Activated CD4-positive, alpha-beta memory T cell treated with anti-CD3 and anti-CD28 coated beads for 36 hours (primary cell): ENCODE measurements at regions not wholly inside any gene's neighbourhood (a gene's known extent, or its start where the extent isn't known, plus 50 kb on each side); places are given as distances from the start of the nearest gene placed in this dataset.

Experiments
- CTCF ChIA-PET: fragments of 350-600 bp; sonication (Branson Sonifier 250); formaldehyde crosslinking; loops from one replicate; lab custom pipeline; 2021; ENCODE audit warnings: antibody characterized with exemption, inconsistent platforms; lab: Charles Lee
- POLR2A ChIA-PET: fragments of 350-600 bp; sonication (Branson Sonifier 250); formaldehyde crosslinking; loops from one replicate; lab custom pipeline; 2021; ENCODE audit warnings: antibody characterized with exemption; lab: Charles Lee
- DNase-seq: peaks from one replicate; pipeline ENCODE4 v3.0.0-alpha.2; 2020
- H3K27ac Mint-ChIP-seq: one replicate; pipeline ENCODE4 v1.8.0; 2021; ENCODE audit warnings: mixed read lengths
- H3K27me3 Mint-ChIP-seq: one replicate; pipeline ENCODE4 v1.8.0; 2021; ENCODE audit warnings: mixed read lengths
- H3K36me3 Mint-ChIP-seq: one replicate; pipeline ENCODE4 v1.8.0; 2021; ENCODE audit warnings: mixed read lengths
- H3K4me1 Mint-ChIP-seq: one replicate; pipeline ENCODE4 v1.8.0; 2021; ENCODE audit warnings: low read depth, mixed read lengths
- H3K4me3 Mint-ChIP-seq: one replicate; pipeline ENCODE4 v1.8.0; 2021; ENCODE audit warnings: mild to moderate bottlenecking, mixed read lengths
- H3K9me3 Mint-ChIP-seq: one replicate; pipeline ENCODE4 v1.8.0; 2021; ENCODE audit warnings: mixed read lengths
- intact Hi-C: fragments of 100-400 bp; cut with micrococcal nuclease; formaldehyde crosslinking; loops from one replicate; pipeline ENCODE4 v1.15.1; 2023

GRCh38 chr11:79582434-79582833 lies 141.6 kb upstream of the TENM4 start:
- no peaks in the 10 kb centered on the region for H3K27me3 Mint-ChIP-seq

GRCh38 chr11:79579063-79579462 lies 138.2 kb upstream of the TENM4 start:
- intact Hi-C loops = no loop called here
- no peak overlapping the region for H3K4me3 Mint-ChIP-seq
- POLR2A ChIA-PET = no interaction called here

More at GRCh38 chr11:79582434-79582833, 141.6 kb upstream of the TENM4 start:
- intact Hi-C loops = no loop called here
- Mint-ChIP-seq H3K4me1 (no peaks in the 10 kb centered on the region), H3K4me3 (no peak overlapping the region), H3K9me3 (peaks cover 3% of the 10 kb centered on the region), H3K27ac (no peak overlapping the region), H3K36me3 (no peaks in the 10 kb centered on the region)
- ChIA-PET POLR2A (no interaction called here), CTCF (no interaction called here)
- no peak for DNase-seq

DNA sequence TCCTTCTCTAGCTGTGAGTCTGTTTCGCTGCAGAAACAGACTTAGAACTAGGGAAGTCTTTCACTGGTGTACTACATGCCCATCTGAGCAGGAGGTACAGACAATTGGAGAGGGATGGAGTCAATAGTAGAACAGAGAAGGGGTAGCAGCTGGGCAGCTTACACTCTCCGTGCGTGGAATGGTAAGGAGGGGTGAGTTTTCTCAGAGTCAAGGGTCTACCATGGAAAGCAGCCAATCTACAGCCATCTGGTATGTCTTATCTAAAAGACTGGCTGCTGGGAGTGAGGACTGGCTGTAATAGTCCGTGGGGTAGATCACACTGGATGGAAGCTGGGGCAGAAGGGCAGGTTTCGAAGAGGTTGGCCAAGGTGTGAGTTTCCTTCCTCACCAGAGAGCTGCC lies 137.3 kb upstream of the TENM4 start:
- H3K27me3 Mint-ChIP-seq = no peaks in the 10 kb centered on the region
- H3K4me1 Mint-ChIP-seq = no peaks in the 10 kb centered on the region
- H3K4me3 Mint-ChIP-seq = no peak overlapping the region
- ChIA-PET POLR2A (no interaction called here), CTCF (no interaction called here)
- DNase-seq = no peak
- H3K27ac Mint-ChIP-seq = no peak overlapping the region
- intact Hi-C loops = no loop called here
- peaks cover 3% of the 10 kb centered on the region for H3K9me3 Mint-ChIP-seq
- H3K36me3 Mint-ChIP-seq = no peaks in the 10 kb centered on the region

More at GRCh38 chr11:79579063-79579462, 138.2 kb upstream of the TENM4 start:
- Mint-ChIP-seq H3K9me3 (peaks cover 3% of the 10 kb centered on the region), H3K27ac (no peak overlapping the region), H3K4me1 (no peaks in the 10 kb centered on the region), H3K36me3 (no peaks in the 10 kb centered on the region), H3K27me3 (no peaks in the 10 kb centered on the region)
- DNase-seq = no peak
- CTCF ChIA-PET = no interaction called here

- no peaks in the 10 kb centered on the region for H3K4me1 Mint-ChIP-seq
- no peaks in the 10 kb centered on the region for H3K27me3 Mint-ChIP-seq
- H3K9me3 Mint-ChIP-seq = peaks cover 3% of the 10 kb centered on the region
- no peak overlapping the region for H3K4me3 Mint-ChIP-seq
- ChIA-PET POLR2A (no interaction called here), CTCF (no interaction called here)
- intact Hi-C loops = no loop called here
- no peak for DNase-seq
- no peaks in the 10 kb centered on the region for H3K36me3 Mint-ChIP-seq
- H3K27ac Mint-ChIP-seq = no peak overlapping the region
Measured at GRCh38 chr11:79575701-79576100, 134.9 kb upstream of the TENM4 start.

- Mint-ChIP-seq H3K4me1 (no peaks in the 10 kb centered on the region), H3K36me3 (no peaks in the 10 kb centered on the region), H3K9me3 (peaks cover 9% of the 10 kb centered on the region), H3K4me3 (no peak overlapping the region), H3K27me3 (no peaks in the 10 kb centered on the region), H3K27ac (no peak overlapping the region)
- DNase-seq = no peak
- POLR2A ChIA-PET = no interaction called here
- intact Hi-C loops = no loop called here
- CTCF ChIA-PET = no interaction called here
Measured at GRCh38 chr11:79570104-79570503, 129.3 kb upstream of the TENM4 start.

GRCh38 chr11:79564288-79564925 lies 123.6 kb upstream of the TENM4 start:
- peaks cover 2% of the 10 kb centered on the region for H3K9me3 Mint-ChIP-seq
- no peak overlapping the region for H3K27ac Mint-ChIP-seq
- ChIA-PET CTCF (no interaction called here), POLR2A (no interaction called here)
- no peaks in the 10 kb centered on the region for H3K27me3 Mint-ChIP-seq
- no peak for DNase-seq
- intact Hi-C loops = no loop called here
- H3K36me3 Mint-ChIP-seq = no peaks in the 10 kb centered on the region
- no peaks in the 10 kb centered on the region for H3K4me1 Mint-ChIP-seq
- H3K4me3 Mint-ChIP-seq = no peak overlapping the region

DNA sequence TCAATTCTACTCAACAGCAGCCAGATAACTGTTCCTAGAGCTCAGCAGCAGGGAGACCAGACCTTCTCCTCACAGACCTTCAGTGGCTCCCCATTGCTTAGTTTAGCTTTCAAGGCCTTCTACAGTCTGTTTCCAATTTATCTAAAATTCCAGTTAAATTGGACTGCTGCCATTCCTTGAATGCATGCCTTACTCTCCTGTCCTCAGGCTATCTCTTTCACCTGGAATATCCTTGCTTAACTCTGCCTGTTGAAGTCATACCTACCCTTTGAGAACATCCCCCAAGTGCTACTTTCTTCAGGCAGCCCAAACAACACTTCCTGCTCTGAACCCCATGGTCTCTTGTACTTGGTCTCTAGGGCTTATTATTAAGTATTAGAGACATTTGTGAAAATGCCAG lies 120.7 kb upstream of the TENM4 start:
- H3K9me3 Mint-ChIP-seq = peaks cover 2% of the 10 kb centered on the region
- no peak for DNase-seq
- H3K4me3 Mint-ChIP-seq = no peak overlapping the region
- H3K27me3 Mint-ChIP-seq = no peaks in the 10 kb centered on the region
- POLR2A ChIA-PET = no interaction called here
- no peaks in the 10 kb centered on the region for H3K36me3 Mint-ChIP-seq
- CTCF ChIA-PET = no interaction called here
- intact Hi-C loops = no loop called here
- no peaks in the 10 kb centered on the region for H3K4me1 Mint-ChIP-seq
- H3K27ac Mint-ChIP-seq = no peak overlapping the region

DNA sequence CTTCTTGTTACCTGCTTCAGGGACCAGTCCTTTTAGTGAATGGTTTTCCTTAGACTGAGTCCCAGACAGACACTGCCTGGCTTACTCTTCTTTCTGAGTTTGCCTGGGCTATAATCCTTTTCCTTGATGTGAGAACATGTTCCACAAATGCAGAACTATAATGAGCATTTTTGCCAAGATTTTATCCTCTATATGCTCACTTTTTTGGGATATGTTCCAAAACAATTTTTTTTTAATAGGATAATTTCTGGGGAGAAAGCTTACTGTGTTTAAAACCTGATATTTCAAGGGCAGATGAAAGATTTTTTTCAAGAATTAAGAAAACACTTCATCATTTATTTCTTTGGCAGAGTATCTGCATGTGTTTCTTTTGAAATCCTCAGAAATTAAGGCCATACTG lies 110.0 kb upstream of the TENM4 start:
- ChIA-PET CTCF (no interaction called here), POLR2A (no interaction called here)

GRCh38 chr11:79547256-79547655 lies 106.4 kb upstream of the TENM4 start:
- Mint-ChIP-seq H3K4me3 (no peak overlapping the region), H3K4me1 (no peaks in the 10 kb centered on the region), H3K27ac (no peak overlapping the region), H3K36me3 (no peaks in the 10 kb centered on the region), H3K27me3 (no peaks in the 10 kb centered on the region), H3K9me3 (no peaks in the 10 kb centered on the region)
- no peak for DNase-seq
- ChIA-PET CTCF (no interaction called here), POLR2A (no interaction called here)
- intact Hi-C loops = no loop called here

More for the DNA sequence above, 110.0 kb upstream of the TENM4 start:
- DNase-seq = no peak
- Mint-ChIP-seq H3K4me3 (no peak overlapping the region), H3K4me1 (no peaks in the 10 kb centered on the region), H3K27me3 (no peaks in the 10 kb centered on the region), H3K27ac (no peak overlapping the region), H3K9me3 (no peaks in the 10 kb centered on the region), H3K36me3 (no peaks in the 10 kb centered on the region)
- intact Hi-C loops = no loop called here

DNA sequence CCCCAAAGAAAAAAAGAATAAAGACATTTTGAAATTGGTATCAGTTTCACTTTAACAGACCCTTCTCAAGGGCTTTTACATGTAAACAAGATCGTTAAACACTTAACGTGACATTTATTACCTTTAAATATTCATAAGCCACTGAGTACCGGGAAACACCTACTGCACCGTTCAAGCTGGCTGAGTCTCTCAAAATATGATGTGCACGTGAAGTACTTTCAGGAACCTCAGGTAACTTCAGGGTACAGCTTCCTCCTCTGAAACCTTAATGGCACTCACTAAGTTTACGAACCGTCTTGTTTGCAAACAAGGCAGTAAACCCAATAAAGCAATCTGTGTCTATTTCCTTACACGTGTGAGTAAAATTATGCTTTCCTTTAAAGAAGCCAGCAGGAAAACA lies 105.5 kb upstream of the TENM4 start:
- H3K36me3 Mint-ChIP-seq = no peaks in the 10 kb centered on the region
- H3K27ac Mint-ChIP-seq = no peak overlapping the region
- DNase-seq = no peak
- H3K4me1 Mint-ChIP-seq = no peaks in the 10 kb centered on the region
- H3K4me3 Mint-ChIP-seq = no peak overlapping the region
- POLR2A ChIA-PET = no interaction called here
- no peaks in the 10 kb centered on the region for H3K27me3 Mint-ChIP-seq
- intact Hi-C loops = no loop called here
- CTCF ChIA-PET = no interaction called here
- no peaks in the 10 kb centered on the region for H3K9me3 Mint-ChIP-seq

DNA sequence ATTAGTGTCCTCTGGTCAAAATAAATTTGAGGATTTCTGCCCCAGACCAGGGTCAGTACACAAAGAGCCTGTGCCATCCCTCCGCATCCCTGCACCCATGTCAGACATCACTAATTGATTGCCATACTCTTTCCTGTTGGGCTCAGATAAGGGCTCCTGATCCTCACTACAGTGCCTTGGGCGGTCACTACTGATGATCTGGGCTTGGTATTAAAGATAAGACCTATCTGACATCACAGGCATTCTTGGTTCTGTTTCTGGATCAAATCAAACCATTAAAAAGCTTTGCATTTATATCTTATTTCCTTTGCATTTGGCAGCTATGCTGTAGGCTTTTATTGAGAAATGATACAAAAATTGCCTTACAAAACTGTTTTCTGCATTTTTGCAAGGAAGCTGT lies 103.5 kb upstream of the TENM4 start:
- H3K4me1 Mint-ChIP-seq = no peaks in the 10 kb centered on the region
- H3K27me3 Mint-ChIP-seq = no peaks in the 10 kb centered on the region
- H3K9me3 Mint-ChIP-seq = no peaks in the 10 kb centered on the region
- H3K4me3 Mint-ChIP-seq = no peak overlapping the region
- POLR2A ChIA-PET = no interaction called here
- H3K36me3 Mint-ChIP-seq = no peaks in the 10 kb centered on the region
- intact Hi-C loops = no loop called here
- no peak for DNase-seq
- CTCF ChIA-PET = no interaction called here
- H3K27ac Mint-ChIP-seq = no peak overlapping the region

DNA sequence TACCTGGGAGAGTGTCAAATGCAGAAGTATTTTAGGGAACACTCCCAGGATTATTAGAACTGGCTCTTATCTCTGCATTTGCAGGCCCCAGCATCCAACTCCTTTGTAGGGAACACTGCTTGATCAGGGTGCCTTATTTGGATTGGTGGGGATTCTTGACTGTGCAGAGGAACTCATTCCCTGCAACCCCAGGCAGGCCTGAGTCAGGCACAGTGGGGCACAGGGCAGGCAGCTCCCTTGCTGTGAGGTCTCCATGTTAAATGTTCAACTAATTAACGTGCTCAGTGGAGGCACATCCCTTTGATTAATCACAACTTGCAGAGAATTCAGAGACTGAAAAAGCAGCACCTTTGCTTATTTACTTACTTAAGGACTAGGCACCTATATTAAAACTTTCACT lies 102.3 kb upstream of the TENM4 start:
- intact Hi-C loops = no loop called here
- H3K27ac Mint-ChIP-seq = no peak overlapping the region
- H3K27me3 Mint-ChIP-seq = no peaks in the 10 kb centered on the region
- no peaks in the 10 kb centered on the region for H3K4me1 Mint-ChIP-seq
- H3K36me3 Mint-ChIP-seq = no peaks in the 10 kb centered on the region
- POLR2A ChIA-PET = no interaction called here
- no peaks in the 10 kb centered on the region for H3K9me3 Mint-ChIP-seq
- no peak overlapping the region for H3K4me3 Mint-ChIP-seq
- CTCF ChIA-PET = no interaction called here
- no peak for DNase-seq

DNA sequence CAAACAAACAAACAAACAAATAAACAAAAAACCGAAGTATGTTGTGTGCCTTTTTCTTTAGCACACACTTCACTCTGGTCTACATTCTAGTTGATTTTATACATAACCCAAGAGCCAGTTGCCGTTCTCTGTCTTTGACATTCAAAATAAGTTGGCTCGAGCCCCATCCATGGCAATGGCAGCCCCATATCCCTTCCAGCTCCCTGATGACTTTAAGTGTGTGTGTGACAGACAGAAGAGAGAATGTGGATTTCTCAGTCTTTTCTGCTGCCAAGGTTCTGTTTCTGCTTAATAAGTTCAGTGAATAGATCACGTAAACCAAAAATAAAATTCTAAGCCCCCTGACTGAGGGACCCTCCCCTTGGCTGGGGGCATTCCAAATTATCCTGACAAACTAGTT lies 100.6 kb upstream of the TENM4 start:
- H3K36me3 Mint-ChIP-seq = no peaks in the 10 kb centered on the region
- no peak overlapping the region for H3K4me3 Mint-ChIP-seq
- CTCF ChIA-PET = no interaction called here
- no peaks in the 10 kb centered on the region for H3K9me3 Mint-ChIP-seq
- DNase-seq = no peak
- no peaks in the 10 kb centered on the region for H3K27me3 Mint-ChIP-seq
- POLR2A ChIA-PET = no interaction called here
- H3K27ac Mint-ChIP-seq = no peak overlapping the region
- H3K4me1 Mint-ChIP-seq = no peaks in the 10 kb centered on the region
- intact Hi-C loops = no loop called here
